Neural progenitor cell (in vitro differentiated cells): ENCODE measurements at regions not wholly inside any gene's neighbourhood (a gene's known extent, or its start where the extent isn't known, plus 50 kb on each side); places are given as distances from the start of the nearest gene placed in this dataset.
"Not testable (repeated sequence)": the region's sequence is repeated elsewhere in the genome, so short reads cannot be mapped to it uniquely, and the experiment has no call there.

Source experiments
- DNase-seq: peaks from one replicate; pipeline ENCODE4 v3.0.0-alpha.2; 2016; ENCODE audit warnings: low spot score
- H2AFZ ChIP-seq: fragments of 200-600 bp; sonication (generic); replicated peaks from 2 replicates; pipeline ENCODE4 v1.6.1; 2016; ENCODE audit warnings: antibody characterized with exemption
- H3F3A ChIP-seq: fragments of 200-600 bp; sonication (generic); 2 replicates; pipeline ENCODE4 v1.6.1; 2016; ENCODE audit warnings: antibody characterized with exemption, low read depth
- H3K27ac ChIP-seq: fragments of 200-600 bp; sonication (generic); 2 replicates; pipeline ENCODE4 v1.5.1; 2016; ENCODE audit warnings: mild to moderate bottlenecking
- H3K27me3 ChIP-seq: fragments of 200-600 bp; sonication (generic); 2 replicates; pipeline ENCODE4 v1.6.1; 2016; ENCODE audit warnings: mild to moderate bottlenecking, moderate library complexity
- H3K36me3 ChIP-seq: fragments of 200-600 bp; sonication (generic); 2 replicates; pipeline ENCODE4 v1.5.1; 2016
- H3K4me1 ChIP-seq: fragments of 200-600 bp; sonication (generic); 2 replicates; pipeline ENCODE4 v1.6.1; 2016; ENCODE audit warnings: mixed run types
- H3K4me2 ChIP-seq: fragments of 200-600 bp; sonication (generic); 2 replicates; pipeline ENCODE4 v1.6.1; 2016
- H3K4me3 ChIP-seq: fragments of 200-600 bp; sonication (generic); 2 replicates; pipeline ENCODE4 v1.5.1; 2016
- H3K79me2 ChIP-seq: fragments of 200-600 bp; sonication (generic); 2 replicates; pipeline ENCODE4 v1.6.1; 2016; ENCODE audit warnings: low read depth
- H3K9ac ChIP-seq: fragments of 200-600 bp; sonication (generic); 2 replicates; pipeline ENCODE4 v1.6.1; 2016
- H3K9me3 ChIP-seq: fragments of 200-600 bp; sonication (generic); 2 replicates; pipeline ENCODE4 v1.5.1; 2016; ENCODE audit warnings: low read depth
- H4K20me1 ChIP-seq: fragments of 200-600 bp; sonication (generic); 2 replicates; pipeline ENCODE4 v1.6.1; 2016; ENCODE audit warnings: low read depth
- H3K27ac Mint-ChIP-seq: 3 replicates; pipeline ENCODE4 v1.8.0; 2021; ENCODE audit warnings: mixed read lengths
- H3K27me3 Mint-ChIP-seq: 2 replicates; pipeline ENCODE4 v1.8.0; 2022; ENCODE audit warnings: low read depth, mild to moderate bottlenecking, inconsistent platforms, moderate library complexity, mixed read lengths; ENCODE audit not compliant: insufficient read depth
- H3K36me3 Mint-ChIP-seq: 3 replicates; pipeline ENCODE4 v1.8.0; 2021; ENCODE audit warnings: mixed read lengths
- H3K4me1 Mint-ChIP-seq: 3 replicates; pipeline ENCODE4 v1.8.0; 2021; ENCODE audit warnings: mixed read lengths
- H3K4me3 Mint-ChIP-seq: 3 replicates; pipeline ENCODE4 v1.8.0; 2021; ENCODE audit warnings: mild to moderate bottlenecking, moderate library complexity, mixed read lengths
- H3K9me3 Mint-ChIP-seq: 3 replicates; pipeline ENCODE4 v1.8.0; 2020; ENCODE audit warnings: mixed read lengths
- EZH2 ChIP-seq: fragments of 200-600 bp; sonication (generic); IDR thresholded peaks from 2 replicates; pipeline ENCODE4 v1.6.1; 2017; ENCODE audit warnings: antibody characterized with exemption, mild to moderate bottlenecking, moderate library complexity
- EZH2phosphoT487 ChIP-seq: fragments of 200-600 bp; sonication (generic); IDR thresholded peaks from 2 replicates; pipeline ENCODE4 v1.6.1; 2017; ENCODE audit warnings: antibody characterized with exemption
- TF ChIP-seq, protein P1 (sequence below): fragments of 200-600 bp; sonication (generic); IDR thresholded peaks from 2 replicates; pipeline ENCODE4 v1.5.1; 2017; ENCODE audit warnings: antibody characterized with exemption, mild to moderate bottlenecking

DNA sequence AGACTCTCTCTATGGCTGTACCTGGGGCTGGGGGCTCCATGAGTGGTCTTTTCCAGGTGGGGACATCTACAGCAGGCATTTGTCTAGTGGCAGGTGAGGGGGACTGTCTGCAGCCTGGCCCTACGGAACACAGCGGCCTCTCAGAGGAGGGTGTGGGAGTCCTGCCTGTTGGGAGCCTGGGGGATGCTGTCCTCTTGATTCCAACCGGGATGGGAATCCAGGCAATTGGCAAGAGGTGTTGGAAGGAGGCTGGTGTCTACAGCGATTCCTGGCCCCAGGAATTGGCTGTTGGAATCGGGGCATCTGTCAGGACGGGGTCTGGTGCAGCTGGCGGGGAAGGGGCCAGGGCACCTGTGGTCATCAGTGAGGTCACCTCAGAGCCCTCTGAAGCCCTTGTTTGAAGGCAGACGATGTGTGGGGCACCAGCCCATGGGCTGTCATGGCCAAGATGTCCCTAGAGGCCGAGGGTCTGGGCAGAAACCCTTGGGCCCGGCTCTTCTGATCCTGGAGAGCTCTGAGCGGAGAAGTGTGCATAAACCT, 386.3 kb downstream of the TMEM121 start:
- no peaks in the 10 kb centered on the region for H3K36me3 ChIP-seq
- H3K4me1 ChIP-seq = no peaks in the 10 kb centered on the region
- no peak overlapping the region for H3K9ac ChIP-seq
- H3K9me3 ChIP-seq = no peaks in the 10 kb centered on the region
- no peak overlapping the region for H3K4me3 ChIP-seq
- Mint-ChIP-seq H3K27me3 (peaks cover 2% of the 10 kb centered on the region), H3K4me3 (no peak overlapping the region), H3K9me3 (peaks cover 56% of the 10 kb centered on the region), H3K4me1 (no peaks in the 10 kb centered on the region), H3K36me3 (no peaks in the 10 kb centered on the region), H3K27ac (no peak overlapping the region)
- TF ChIP-seq, protein P1, sequence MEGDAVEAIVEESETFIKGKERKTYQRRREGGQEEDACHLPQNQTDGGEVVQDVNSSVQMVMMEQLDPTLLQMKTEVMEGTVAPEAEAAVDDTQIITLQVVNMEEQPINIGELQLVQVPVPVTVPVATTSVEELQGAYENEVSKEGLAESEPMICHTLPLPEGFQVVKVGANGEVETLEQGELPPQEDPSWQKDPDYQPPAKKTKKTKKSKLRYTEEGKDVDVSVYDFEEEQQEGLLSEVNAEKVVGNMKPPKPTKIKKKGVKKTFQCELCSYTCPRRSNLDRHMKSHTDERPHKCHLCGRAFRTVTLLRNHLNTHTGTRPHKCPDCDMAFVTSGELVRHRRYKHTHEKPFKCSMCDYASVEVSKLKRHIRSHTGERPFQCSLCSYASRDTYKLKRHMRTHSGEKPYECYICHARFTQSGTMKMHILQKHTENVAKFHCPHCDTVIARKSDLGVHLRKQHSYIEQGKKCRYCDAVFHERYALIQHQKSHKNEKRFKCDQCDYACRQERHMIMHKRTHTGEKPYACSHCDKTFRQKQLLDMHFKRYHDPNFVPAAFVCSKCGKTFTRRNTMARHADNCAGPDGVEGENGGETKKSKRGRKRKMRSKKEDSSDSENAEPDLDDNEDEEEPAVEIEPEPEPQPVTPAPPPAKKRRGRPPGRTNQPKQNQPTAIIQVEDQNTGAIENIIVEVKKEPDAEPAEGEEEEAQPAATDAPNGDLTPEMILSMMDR = no peak
- TF ChIP-seq EZH2phosphoT487 = no peak
- no peak for TF ChIP-seq EZH2
- no peaks in the 10 kb centered on the region for H4K20me1 ChIP-seq
- no peak overlapping the region for H3K27ac ChIP-seq
- no peak for DNase-seq
- H3K4me2 ChIP-seq = no peak overlapping the region
- no peak overlapping the region for H2AFZ ChIP-seq
- no peaks in the 10 kb centered on the region for H3K27me3 ChIP-seq
- no peaks in the 10 kb centered on the region for H3F3A ChIP-seq
- H3K79me2 ChIP-seq = no peaks in the 10 kb centered on the region

DNA sequence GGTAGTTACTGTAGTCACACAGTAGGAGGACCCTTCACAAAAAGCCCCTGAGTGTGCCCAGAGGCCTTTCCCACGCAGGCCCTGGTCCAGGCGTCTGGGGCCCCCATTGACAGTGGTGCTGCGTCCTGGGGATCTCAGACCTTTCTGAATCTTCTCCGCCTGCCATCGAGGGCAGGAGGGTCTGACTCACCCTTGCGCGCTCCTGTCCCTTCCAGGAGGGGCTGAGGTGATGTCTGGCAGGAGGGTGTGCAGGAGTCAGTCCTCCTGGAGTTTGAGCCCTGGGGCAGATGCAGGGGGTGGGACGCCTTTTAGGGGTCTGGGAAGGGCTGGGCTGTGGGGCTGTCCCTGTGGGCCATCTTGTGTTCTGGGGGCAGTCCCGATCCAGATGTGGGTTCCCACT, 386.8 kb downstream of the TMEM121 start:
- no peak overlapping the region for H3K27ac ChIP-seq
- no peaks in the 10 kb centered on the region for H3K4me1 ChIP-seq
- H3K4me3 ChIP-seq = no peak overlapping the region
- Mint-ChIP-seq H3K4me1 (no peaks in the 10 kb centered on the region), H3K36me3 (no peaks in the 10 kb centered on the region), H3K4me3 (no peak overlapping the region), H3K27me3 (peaks cover 2% of the 10 kb centered on the region), H3K27ac (no peak overlapping the region), H3K9me3 (peaks cover 53% of the 10 kb centered on the region)
- no peak for TF ChIP-seq EZH2
- no peaks in the 10 kb centered on the region for H3K36me3 ChIP-seq
- H3K27me3 ChIP-seq = no peaks in the 10 kb centered on the region
- H3K4me2 ChIP-seq = no peak overlapping the region
- H3F3A ChIP-seq = no peaks in the 10 kb centered on the region
- no peak for DNase-seq
- H2AFZ ChIP-seq = no peak overlapping the region
- no peak overlapping the region for H3K9ac ChIP-seq
- H3K9me3 ChIP-seq = no peaks in the 10 kb centered on the region
- H4K20me1 ChIP-seq = no peaks in the 10 kb centered on the region
- H3K79me2 ChIP-seq = no peaks in the 10 kb centered on the region

DNA sequence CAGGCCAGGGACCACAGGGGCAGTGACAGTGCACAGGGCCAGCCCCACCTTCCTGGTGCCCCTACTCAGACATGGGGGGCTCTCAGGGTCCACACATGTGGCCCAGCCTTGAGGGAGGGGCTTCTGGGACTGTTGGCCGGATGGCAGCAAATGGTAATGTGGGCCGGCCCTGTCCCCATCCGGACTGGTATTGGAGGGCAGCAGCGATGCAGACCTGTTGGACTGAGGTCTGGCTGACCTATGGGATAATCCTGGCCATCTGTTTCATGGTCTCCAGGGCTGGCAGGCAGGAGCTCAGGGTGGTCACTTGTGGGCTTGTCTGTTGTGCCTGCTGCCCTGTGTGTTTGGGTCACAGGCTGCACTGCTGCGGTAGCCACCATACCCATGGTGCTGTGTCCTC, 387.5 kb downstream of the TMEM121 start:
- Histone ChIP-seq H4K20me1 (no peaks in the 10 kb centered on the region), H3K4me1 (no peaks in the 10 kb centered on the region), H3F3A (no peaks in the 10 kb centered on the region), H3K27ac (no peak overlapping the region), H2AFZ (no peak overlapping the region), H3K4me2 (no peak overlapping the region), H3K27me3 (no peaks in the 10 kb centered on the region), H3K36me3 (no peaks in the 10 kb centered on the region), H3K4me3 (no peak overlapping the region), H3K79me2 (no peaks in the 10 kb centered on the region), H3K9ac (no peak overlapping the region), H3K9me3 (no peaks in the 10 kb centered on the region)
- Mint-ChIP-seq H3K4me1 (no peaks in the 10 kb centered on the region), H3K4me3 (no peak overlapping the region), H3K27me3 (peaks cover 2% of the 10 kb centered on the region), H3K27ac (no peak overlapping the region), H3K9me3 (peaks cover 48% of the 10 kb centered on the region), H3K36me3 (no peaks in the 10 kb centered on the region)
- DNase-seq = no peak
- TF ChIP-seq, protein P1 = no peak
- TF ChIP-seq EZH2phosphoT487 (no peak), EZH2 (no peak)

DNA sequence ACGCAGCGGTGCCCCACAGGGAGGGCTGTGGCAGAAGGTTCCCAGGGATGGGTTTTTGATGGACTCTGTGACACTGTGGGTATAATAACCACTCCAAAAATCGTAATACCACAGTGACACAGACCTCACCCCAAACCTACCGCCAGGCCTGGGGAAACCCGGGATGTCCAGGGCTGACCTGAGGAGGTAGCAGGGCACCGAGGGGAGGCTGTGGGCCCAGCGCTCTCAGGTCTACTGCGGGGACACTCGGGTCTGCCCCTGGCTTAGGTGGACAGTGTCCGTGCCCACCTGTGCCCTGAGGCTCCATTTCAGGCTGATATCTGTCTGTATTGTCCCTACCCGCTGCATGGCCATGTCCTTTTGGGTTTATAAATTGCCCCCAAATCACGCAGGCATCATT, 387.9 kb downstream of the TMEM121 start:
- DNase-seq, H3K27ac ChIP-seq, H3K9me3 ChIP-seq, H3K36me3 ChIP-seq, H3K4me3 Mint-ChIP-seq, H3F3A ChIP-seq, H3K4me1 Mint-ChIP-seq, H3K36me3 Mint-ChIP-seq, H4K20me1 ChIP-seq, H3K79me2 ChIP-seq, H2AFZ ChIP-seq, H3K4me2 ChIP-seq, H3K9ac ChIP-seq, H3K27me3 ChIP-seq, H3K27me3 Mint-ChIP-seq, H3K4me1 ChIP-seq, H3K27ac Mint-ChIP-seq, H3K4me3 ChIP-seq: not testable (repeated sequence)
- H3K9me3 Mint-ChIP-seq = peaks cover 52% of the 10 kb centered on the region
